ENCODE measurements at regions not wholly inside any gene's neighbourhood (a gene's known extent, or its start where the extent isn't known, plus 50 kb on each side); places are given as distances from the start of the nearest gene placed in this dataset.

- Histone ChIP-seq H3K4me2 (ENCODE audit: low read length) (no peak overlapping the region), H3K4me1 (ENCODE audit: insufficient read depth, low read length, severe bottlenecking) (no peaks in the 10 kb centered on the region), H3F3A (ENCODE audit: insufficient read depth, low read length) (no peaks in the 10 kb centered on the region)
Measured at GRCh38 chr9:28671000-28671399, 1097.7 kb upstream of the C9orf72 start.

DNA sequence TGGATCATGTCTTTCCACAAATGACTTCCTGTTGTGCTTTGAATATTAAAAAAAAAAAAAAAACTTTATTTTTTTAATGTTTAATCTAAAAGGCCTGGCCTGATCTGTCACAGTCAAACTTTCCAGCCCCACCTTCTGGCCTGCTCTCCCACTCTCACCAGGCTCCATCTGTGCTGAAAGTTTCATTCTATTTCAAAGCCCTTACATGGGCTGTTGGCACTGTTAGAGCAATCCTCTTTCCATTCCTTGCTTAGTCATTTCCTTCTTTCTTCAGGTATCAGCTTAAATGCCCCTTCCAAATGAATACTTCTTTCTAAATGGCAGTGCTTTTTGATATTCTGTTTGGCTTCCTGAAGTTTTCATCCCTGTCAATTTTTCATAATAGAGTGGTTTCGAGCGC lies 1104.8 kb upstream of the C9orf72 start:
- Histone ChIP-seq H3K27me3 (ENCODE audit: insufficient read depth, low read length) (no peaks in the 10 kb centered on the region), H3K4me2 (ENCODE audit: low read length) (no peak overlapping the region), H2AFZ (ENCODE audit: low read length) (no peak overlapping the region), H3K36me3 (ENCODE audit: insufficient read depth, low read length) (no peaks in the 10 kb centered on the region), H4K20me1 (ENCODE audit: insufficient read depth, low read length) (no peaks in the 10 kb centered on the region), H3K9me3 (ENCODE audit: low read length) (no peaks in the 10 kb centered on the region), H3F3A (ENCODE audit: insufficient read depth, low read length) (no peaks in the 10 kb centered on the region), H3K4me3 (ENCODE audit: low read depth, low read length, poor library complexity, severe bottlenecking) (no peak overlapping the region), H3K79me2 (ENCODE audit: insufficient read depth, low read length) (no peaks in the 10 kb centered on the region), H3K27ac (ENCODE audit: low read depth, low read length, poor library complexity, severe bottlenecking) (no peak overlapping the region), H3K4me1 (ENCODE audit: insufficient read depth, low read length, severe bottlenecking) (no peaks in the 10 kb centered on the region), H3K9ac (ENCODE audit: low read length) (no peak overlapping the region), H3K9me2 (ENCODE audit: low read depth, low read length) (no peaks in the 10 kb centered on the region)
- TF ChIP-seq CTCF (IDR thresholded peaks at IDR 0.05; ENCODE audit: low read length) (no peak), EZH2 (IDR thresholded peaks at IDR 0.05; ENCODE audit: borderline replicate concordance, low read length) (no peak)

More at GRCh38 chr9:28671000-28671399, 1097.7 kb upstream of the C9orf72 start:
- Histone ChIP-seq H3K9me3 (ENCODE audit: low read length) (no peaks in the 10 kb centered on the region), H3K9me2 (ENCODE audit: low read depth, low read length) (no peaks in the 10 kb centered on the region), H3K79me2 (ENCODE audit: insufficient read depth, low read length) (no peaks in the 10 kb centered on the region), H3K4me3 (ENCODE audit: low read depth, low read length, poor library complexity, severe bottlenecking) (no peak overlapping the region), H4K20me1 (ENCODE audit: insufficient read depth, low read length) (no peaks in the 10 kb centered on the region), H2AFZ (ENCODE audit: low read length) (no peak overlapping the region), H3K36me3 (ENCODE audit: insufficient read depth, low read length) (no peaks in the 10 kb centered on the region), H3K27ac (ENCODE audit: low read depth, low read length, poor library complexity, severe bottlenecking) (no peak overlapping the region), H3K27me3 (ENCODE audit: insufficient read depth, low read length) (no peaks in the 10 kb centered on the region), H3K9ac (ENCODE audit: low read length) (no peak overlapping the region)
- TF ChIP-seq CTCF (IDR thresholded peaks at IDR 0.05; ENCODE audit: low read length), result no peak
- TF ChIP-seq EZH2 (IDR thresholded peaks at IDR 0.05; ENCODE audit: borderline replicate concordance, low read length), result no peak

GRCh38 chr9:28688172-28688571 lies 1114.9 kb upstream of the C9orf72 start:
- no peaks in the 10 kb centered on the region for H3K27me3 ChIP-seq (ENCODE audit: insufficient read depth, low read length)
- H3K4me2 ChIP-seq (ENCODE audit: low read length), result no peak overlapping the region
- no peaks in the 10 kb centered on the region for H3K4me1 ChIP-seq (ENCODE audit: insufficient read depth, low read length, severe bottlenecking)
- no peaks in the 10 kb centered on the region for H3K79me2 ChIP-seq (ENCODE audit: insufficient read depth, low read length)
- no peak overlapping the region for H3K27ac ChIP-seq (ENCODE audit: low read depth, low read length, poor library complexity, severe bottlenecking)
- no peak overlapping the region for H3K9ac ChIP-seq (ENCODE audit: low read length)
- H3K4me3 ChIP-seq (ENCODE audit: low read depth, low read length, poor library complexity, severe bottlenecking), result no peak overlapping the region
- no peaks in the 10 kb centered on the region for H3K9me2 ChIP-seq (ENCODE audit: low read depth, low read length)
- no peaks in the 10 kb centered on the region for H3F3A ChIP-seq (ENCODE audit: insufficient read depth, low read length)
- H2AFZ ChIP-seq (ENCODE audit: low read length), result no peak overlapping the region
- H3K9me3 ChIP-seq (ENCODE audit: low read length), result no peaks in the 10 kb centered on the region
- TF ChIP-seq CTCF (IDR thresholded peaks at IDR 0.05; ENCODE audit: low read length) (no peak), EZH2 (IDR thresholded peaks at IDR 0.05; ENCODE audit: borderline replicate concordance, low read length) (no peak)
- H3K36me3 ChIP-seq (ENCODE audit: insufficient read depth, low read length), result no peaks in the 10 kb centered on the region
- H4K20me1 ChIP-seq (ENCODE audit: insufficient read depth, low read length), result no peaks in the 10 kb centered on the region
